Hematopoietic multipotent progenitor cell treated with erythropoietin and hydrocortisone succinate and interleukin-3 and kit ligand, for 15 days (in vitro differentiated cells): ENCODE measurements at regions not wholly inside any gene's neighbourhood (a gene's known extent, or its start where the extent isn't known, plus 50 kb on each side); places are given as distances from the start of the nearest gene placed in this dataset.
"Not testable (repeated sequence)": the region's sequence is repeated elsewhere in the genome, so short reads cannot be mapped to it uniquely, and the experiment has no call there.

Experiments
- DNase-seq: peaks from one replicate; pipeline ENCODE4 v3.0.0-alpha.2; 2015; ENCODE audit warnings: low spot score

DNA sequence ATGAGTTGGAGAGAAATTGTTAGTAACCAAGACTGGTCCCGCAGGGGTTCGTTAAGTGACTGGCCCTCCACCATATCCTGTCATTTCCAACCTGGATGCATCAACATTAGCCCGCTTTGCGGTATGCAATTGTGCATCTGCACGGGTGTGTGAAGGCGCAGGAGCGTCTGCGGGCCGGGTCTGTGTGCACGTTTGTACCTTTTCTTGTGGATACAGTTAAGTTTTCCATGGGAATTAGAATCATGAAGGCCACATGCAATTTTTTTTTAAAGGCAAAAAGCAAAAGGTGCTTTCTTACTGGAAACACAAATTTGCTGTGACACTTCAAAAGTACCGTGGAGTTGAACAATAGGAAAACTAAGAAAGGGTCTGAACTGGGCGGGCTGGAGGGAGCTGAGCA is 355.4 kb upstream of the ZFHX3 start:
- DNase-seq, result no peak

- DNase-seq, result no peak
Measured at GRCh38 chr16:73400951-73401350, 353.0 kb upstream of the ZFHX3 start.

DNA sequence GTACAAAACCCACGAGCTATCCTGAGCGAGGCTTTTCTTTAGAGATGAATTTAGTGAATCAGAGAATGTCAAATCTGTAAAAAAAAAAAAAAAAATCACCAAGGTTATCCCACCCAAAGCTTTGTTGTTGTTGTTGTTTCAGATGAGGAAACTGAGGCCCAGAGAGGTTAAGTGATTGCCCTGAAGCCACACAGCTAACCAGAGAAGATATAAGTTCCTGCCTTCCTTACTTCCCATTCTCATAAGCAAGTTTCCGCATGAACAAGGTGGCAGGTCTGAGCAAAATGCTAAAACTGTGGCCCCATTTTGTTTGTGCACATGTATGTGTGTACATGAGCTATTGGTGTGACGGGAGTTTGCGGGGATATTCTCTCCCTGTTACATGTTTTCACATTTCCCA is 352.1 kb upstream of the ZFHX3 start:
- DNase-seq, result no peak

- DNase-seq, result no peak
Measured at GRCh38 chr16:73399486-73399885, 351.6 kb upstream of the ZFHX3 start.

- not testable (repeated sequence) for DNase-seq
Measured at GRCh38 chr16:73398604-73399003, 350.7 kb upstream of the ZFHX3 start.

DNA sequence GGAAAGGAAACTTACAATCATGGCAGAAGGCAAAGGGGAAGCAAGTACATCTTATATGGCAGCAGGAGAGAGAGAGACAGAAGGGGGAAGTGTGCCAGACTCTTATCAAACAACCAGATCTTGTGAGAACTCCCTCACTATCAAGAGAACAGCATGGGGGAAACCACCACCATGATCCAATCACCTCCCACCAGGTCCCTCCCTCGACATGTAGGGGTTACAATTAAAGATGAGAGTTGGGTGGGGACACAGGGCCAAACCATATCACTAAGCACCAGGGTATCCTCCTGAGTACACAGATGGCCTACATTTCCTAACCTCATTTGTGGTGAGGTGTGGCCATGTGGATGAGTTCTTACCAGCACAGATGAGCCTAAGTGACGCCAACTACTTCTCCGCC is 348.6 kb upstream of the ZFHX3 start:
- DNase-seq, result no peak

DNA sequence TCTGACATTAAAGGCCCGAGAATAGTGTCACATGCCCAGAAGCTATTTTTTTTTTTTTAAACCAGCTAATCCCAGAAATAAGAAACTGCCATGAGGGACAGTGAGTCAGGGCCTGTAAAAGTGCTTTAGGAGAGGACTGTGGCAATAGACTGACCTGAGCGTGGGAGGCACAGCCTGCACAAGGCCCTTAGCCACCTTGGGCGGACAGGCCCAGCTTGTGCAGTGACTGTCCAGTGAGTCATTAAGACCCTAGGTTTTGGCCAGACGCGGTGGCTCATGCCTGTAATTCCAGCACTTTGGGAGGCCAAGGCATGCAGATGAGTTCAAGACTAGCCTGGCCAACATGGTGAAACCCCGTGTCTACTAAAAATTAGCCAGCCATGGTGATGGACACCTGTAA is 343.0 kb upstream of the ZFHX3 start:
- DNase-seq, result no peak

DNA sequence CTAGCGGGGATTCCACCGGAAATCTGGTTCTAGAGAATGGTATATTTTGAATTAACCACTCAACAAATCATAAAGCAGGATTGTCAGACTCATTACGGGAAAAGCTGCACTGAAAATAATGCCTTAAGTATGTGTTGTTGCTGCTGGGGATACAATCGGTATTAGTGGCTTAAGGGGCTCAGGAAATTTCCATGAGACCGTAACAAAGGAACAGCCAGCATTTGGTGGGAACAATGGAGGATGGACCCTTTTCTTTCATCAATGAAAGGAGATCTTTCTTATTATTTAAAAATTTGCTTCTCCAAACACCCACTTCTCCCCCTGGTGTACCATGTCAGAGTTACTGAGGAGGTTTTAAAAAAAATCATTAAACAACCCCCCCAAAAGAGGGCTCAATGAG is 342.6 kb upstream of the ZFHX3 start:
- no peak for DNase-seq

DNA sequence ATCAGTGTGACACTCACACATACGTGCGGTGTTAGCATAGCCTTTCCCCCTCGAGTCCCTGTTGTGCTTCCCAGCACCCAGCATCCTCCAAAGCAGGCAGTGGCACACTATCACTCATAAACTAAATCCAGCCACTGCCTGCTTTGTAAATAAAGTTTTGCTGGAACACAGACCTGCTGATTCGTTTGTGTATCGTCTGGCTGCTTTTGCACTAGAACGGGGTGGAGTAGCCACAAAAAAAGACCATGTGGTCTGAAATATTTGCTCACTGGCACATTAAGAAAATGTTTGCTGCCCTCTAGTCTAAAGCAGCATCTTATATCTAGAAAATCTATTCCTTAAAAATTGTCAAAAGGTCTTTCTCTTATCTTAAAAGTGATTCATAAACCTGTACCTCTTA is 341.2 kb upstream of the ZFHX3 start:
- DNase-seq, result no peak

GRCh38 chr16:73387979-73388378 is 340.1 kb upstream of the ZFHX3 start:
- no peak for DNase-seq

DNA sequence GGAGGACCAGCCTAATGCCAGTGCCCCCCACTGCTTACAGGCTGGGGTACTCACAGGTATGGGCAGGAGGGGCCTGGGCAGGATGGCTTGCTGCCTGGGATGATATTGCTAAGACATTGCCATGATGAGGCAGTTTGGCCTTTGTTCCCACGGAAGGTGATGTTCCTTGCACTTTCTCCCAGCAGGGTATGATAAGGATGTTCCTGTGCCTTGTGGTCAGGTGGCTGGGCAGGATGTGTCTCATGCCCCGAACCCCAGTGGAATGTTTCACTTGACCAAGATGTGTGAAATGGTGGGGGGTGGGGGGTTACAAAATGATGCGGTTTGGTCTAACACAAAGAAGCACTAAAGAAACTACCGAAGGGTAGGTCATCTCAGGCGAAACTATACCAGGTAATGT is 337.8 kb upstream of the ZFHX3 start:
- DNase-seq, result no peak

- no peak for DNase-seq
Measured at GRCh38 chr16:73384506-73385089, 336.7 kb upstream of the ZFHX3 start.

- no peak for DNase-seq
Measured at GRCh38 chr16:73383988-73384365, 336.0 kb upstream of the ZFHX3 start.

DNA sequence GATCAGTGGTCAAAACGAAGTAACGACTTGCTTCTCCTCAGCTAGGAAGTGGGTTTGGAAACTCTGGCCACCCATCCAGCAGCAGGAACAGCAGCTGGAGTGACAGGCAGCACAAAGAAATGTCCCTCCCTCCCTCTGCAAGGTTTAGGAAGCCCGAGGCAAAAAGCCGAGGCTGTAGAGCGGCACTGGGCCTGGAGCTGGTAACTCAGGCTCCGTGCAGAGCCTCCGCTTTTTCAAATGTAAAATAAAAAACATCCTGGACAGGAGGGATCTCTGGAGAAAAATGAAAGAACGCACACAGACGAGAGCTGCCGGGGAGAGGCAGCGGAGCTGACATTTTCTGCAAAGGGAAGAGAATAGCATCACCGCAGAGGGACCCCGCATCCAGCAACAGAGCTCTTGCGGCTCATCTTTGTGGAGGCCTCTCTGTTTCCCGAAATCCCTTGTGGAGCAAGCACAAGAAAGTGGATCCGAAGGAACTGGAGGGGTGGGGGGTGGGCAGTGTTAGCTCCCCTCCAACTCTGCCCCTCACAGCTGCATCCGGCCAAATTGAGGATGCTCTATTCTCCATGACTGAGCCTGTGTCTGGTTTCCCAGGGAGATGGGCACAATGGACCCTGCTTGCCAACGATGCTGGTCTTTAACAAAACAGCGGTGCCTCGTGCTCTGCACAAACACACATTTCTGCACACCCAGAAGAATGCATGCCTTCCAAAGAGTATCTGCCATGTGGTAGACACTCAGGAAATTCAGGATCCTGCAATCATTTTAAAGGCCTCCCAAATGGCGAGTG is 335.5 kb upstream of the ZFHX3 start:
- DNase-seq, result no peak

DNA sequence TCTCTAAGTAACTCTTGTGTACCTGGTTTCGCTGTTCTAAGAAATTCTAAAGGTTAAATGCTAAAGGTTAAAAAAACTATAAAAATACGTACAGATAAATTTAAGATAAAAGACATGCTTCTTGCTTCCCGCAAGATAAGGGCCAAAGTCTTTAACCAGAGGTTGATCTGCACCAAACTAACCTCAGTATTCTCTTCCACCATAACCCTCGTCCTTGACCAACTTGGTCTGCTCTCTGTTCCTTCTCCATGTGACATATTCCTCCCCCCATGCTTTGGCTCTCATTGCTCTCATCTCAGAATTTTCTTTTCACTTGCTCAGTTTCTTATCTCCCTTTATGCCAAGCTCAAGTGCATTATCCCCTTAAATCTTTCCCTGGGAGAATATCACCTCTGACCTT is 330.5 kb upstream of the ZFHX3 start:
- DNase-seq, result no peak

DNA sequence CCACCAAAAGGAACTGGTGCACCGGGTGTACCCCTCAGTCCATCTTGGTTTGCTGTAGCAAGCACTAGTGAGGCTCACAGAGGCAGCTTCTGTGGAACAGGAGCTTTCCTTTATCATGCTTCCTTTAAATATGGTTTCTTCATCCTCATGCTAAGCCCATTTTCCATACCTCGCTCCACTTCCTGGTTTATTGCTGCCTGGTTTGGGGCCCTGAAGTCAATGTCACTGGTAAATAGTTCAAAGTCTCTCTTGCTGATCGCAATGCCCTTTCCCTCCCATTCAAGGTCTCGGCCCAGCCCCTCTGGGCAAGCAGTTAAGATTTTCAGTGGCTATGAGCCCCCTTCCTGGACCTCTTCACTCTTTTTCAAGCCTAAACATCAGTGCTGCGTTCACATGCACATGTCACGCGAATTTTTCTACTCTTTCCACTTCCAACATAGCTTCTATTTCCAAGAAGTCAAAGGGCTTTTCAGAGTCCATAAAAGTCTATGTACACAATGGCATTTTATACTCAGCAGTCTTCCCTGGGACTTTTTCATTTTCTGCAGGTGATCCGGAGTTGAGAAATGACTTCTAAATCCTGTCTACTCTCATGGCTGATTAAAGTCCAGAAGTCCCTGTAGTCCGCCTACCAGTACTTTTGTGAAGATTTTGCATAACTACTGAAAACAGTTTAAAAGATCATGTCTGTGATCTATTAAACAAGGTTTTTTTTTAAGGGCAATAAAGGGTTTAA is 323.8 kb upstream of the ZFHX3 start:
- no peak for DNase-seq

GRCh38 chr16:73369851-73370250 is 321.9 kb upstream of the ZFHX3 start:
- no peak for DNase-seq

DNA sequence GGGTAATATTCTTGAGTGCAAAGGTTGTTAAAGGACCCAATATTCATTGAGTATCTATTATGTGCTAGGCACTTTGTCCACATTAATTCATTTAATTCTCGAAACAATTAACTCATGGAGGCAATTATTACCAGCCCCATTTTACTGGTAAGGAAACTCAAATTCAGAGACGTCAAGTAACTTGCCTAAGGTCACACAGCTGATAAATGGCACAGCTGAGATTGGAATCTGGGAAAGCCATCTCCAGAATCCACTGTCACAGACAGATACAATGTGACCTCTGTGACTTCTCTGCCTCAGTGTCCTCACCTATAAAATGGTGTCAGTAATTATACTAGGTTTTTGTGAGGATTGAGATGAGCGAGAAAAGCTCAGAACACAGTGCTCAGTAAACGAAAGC is 320.8 kb upstream of the ZFHX3 start:
- no peak for DNase-seq

GRCh38 chr16:73365016-73365551 is 317.2 kb upstream of the ZFHX3 start:
- no peak for DNase-seq

DNA sequence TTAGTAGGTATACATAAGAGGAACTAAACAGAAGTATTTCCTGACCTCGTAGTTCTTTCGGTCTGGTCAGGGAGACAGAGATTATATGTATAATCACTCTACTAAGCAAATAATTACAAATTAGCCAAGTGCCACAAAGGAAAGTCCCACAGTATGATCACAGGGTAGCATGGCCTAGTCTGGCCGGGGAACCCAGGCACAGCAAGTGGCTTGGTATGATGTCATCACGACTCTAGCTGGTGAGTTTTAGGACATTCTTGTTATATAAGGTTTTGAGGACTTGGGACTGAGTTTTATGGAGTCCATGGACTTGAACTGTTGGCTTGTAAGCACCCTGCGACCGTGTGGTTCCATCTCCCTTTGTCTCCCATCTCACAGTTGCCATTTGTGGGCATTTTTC is 316.5 kb upstream of the ZFHX3 start:
- DNase-seq, result no peak

GRCh38 chr16:73361061-73361460 is 313.1 kb upstream of the ZFHX3 start:
- no peak for DNase-seq

DNA sequence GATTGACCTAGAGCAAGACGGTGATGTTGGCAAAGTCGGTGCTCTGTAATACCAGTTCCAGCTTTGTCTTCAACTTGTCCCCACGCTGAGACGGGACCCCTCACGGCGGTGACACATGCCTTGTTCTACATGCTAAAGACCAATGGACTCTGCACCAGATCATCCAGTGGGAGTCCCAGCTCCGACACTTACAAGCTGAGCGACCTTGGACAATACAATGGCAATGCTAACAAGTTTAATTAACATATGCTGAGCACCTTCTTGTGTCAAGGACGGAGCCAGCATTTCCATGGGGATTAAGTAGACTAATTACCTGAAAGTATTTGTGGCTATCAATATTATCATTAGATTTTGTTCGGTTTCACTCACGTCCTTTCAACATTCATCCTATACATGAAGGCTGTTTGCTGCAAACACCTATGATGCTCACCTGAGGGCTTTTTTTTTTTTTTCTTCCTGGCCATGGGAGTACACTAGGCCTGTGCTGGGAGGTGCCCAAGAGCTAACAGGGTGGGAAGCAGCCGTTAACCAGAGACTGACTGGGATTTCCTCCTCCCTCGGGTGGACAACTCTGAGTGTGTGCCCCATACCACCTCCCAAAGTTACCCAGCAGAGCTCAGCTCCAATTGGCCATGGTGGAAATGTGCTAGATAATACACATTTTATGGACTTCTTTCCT is 308.6 kb upstream of the ZFHX3 start:
- DNase-seq, result no peak

GRCh38 chr16:73355981-73356380 is 308.1 kb upstream of the ZFHX3 start:
- no peak for DNase-seq
